ENCODE measurements at regions not wholly inside any gene's neighbourhood (a gene's known extent, or its start where the extent isn't known, plus 50 kb on each side); places are given as distances from the start of the nearest gene placed in this dataset.
"Not testable (repeated sequence)": the region's sequence is repeated elsewhere in the genome, so short reads cannot be mapped to it uniquely, and the experiment has no call there.

DNA sequence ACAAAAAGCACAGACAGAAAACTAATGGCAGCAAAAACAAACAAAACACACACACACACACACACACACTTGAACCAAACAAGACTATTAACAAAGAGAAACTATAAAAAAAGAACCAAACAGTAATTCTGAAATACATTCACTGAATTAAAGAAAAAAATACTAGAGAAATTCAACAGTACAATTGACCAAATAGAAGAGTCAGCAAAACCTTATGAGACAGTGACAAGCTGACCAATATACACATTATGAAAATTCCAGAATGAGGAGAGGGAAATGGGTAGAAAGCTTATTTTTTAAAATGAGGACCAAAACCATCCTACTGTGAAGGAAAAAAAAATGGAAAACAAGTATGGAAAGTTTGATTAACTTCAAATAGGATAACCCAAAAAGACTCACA lies 212.2 kb upstream of the BTBD3 start:
- no peak for DNase-seq (ENCODE audit: low spot score)

GRCh38 chr20:11708223-11708622 lies 209.5 kb upstream of the BTBD3 start:
- DNase-seq (ENCODE audit: low spot score) = not testable (repeated sequence)

DNA sequence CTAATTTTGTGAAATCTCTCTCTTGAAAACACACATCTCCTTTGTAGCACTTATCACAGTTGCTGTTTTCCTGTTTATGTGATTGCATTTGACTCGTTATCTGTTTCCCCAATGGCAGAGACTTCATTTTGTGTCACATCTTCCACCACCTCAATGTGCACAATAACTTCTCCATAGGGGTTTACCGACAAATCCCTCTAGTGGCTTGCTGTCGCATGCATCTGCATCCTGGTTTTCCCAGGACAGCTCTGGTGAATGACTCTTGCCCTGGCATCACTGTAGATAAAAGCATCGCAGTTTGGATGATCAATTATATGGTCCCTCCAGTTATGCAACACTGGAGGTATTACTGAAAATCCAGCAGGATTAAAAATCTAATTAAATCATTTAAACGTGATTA lies 206.5 kb upstream of the BTBD3 start:
- DNase-seq (ENCODE audit: low spot score) = peak; percentile 33

DNA sequence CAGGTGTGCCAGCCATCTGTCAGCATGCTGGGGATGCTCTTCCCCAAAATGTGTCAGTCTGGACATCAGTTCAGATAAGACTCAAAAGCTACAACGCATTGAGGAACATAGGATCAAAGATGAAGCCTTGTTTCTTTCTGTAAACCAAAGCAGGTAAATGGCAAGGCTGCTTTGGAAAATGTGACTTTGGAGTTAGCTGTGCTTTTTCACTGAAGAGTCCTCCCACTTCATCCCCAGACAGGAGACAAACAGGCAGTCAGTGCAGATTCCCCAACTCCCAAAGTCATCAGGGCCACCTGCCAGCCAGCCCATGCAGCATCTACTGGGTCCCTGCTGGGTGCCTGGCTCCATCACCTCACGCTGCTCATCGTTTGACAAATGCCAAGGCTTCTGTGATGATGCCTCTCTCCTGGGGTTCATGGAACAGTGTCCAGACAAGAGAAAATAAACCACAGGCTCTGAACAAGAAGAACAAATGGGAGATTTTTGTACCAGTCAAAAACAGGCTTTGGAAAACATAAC lies 205.0 kb upstream of the BTBD3 start:
- no peak for DNase-seq (ENCODE audit: low spot score)

- no peak for DNase-seq (ENCODE audit: low spot score)
Observed at GRCh38 chr20:11714886-11715285, 202.8 kb upstream of the BTBD3 start.

DNA sequence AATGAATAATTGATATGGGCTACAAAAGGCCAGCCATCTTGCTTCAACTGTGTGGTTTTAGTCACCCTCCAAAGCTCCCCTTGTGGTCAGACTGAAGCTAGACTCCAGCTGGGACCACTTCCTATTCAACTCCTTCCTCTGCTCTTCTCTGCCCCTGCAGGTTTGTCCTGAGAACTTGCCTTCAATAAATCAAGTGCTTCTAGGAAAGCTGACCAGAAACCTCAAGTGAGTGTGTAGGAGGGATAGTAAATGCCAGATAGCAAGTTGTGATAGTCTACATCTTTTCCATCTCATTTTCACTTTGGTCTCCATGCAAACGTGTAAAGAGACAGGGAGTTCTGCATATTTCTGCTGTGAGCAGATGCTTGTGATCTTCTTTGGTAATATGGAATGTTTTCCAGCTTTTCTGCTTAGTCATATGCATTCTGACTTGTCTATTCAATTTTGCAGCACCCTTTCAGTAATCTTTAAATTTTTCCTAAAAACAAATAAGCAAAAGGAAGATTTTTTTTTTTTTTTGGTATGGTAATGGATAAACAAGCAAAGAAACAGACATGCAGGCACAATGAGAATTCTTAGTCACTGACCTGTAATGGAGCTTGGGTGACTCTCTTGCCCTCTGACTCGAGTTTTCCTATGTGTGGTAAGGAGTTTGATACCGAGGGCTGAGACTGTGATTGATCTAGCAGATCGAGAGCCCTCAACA lies 201.3 kb upstream of the BTBD3 start:
- peak; percentile 83 for DNase-seq (ENCODE audit: low spot score)

GRCh38 chr20:11716945-11717248 lies 200.8 kb upstream of the BTBD3 start:
- no peak for DNase-seq (ENCODE audit: low spot score)

DNA sequence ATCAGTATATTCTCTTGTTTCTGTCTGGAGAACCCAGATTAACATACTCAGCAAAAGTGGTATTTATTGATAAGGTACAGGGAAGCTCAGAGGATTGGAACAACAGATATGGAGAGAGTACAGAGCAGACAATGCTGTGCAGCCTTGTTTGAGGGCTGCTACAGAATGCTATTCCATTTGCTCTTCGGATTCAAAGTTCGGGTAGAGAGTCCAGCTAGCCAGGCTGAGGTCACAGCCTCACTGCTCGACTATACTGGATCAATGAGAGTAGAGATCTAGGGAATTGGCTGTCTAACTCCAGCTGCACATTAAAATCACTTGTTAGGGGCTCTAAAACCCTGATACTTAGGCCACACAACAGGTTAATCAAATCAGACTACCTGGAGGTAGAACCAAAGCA lies 200.1 kb upstream of the BTBD3 start:
- DNase-seq (ENCODE audit: low spot score) = no peak

GRCh38 chr20:11718474-11719094 lies 199.1 kb upstream of the BTBD3 start:
- DNase-seq (ENCODE audit: low spot score) = no peak

- DNase-seq (ENCODE audit: low spot score) = no peak
Observed at GRCh38 chr20:11719153-11719552, 198.5 kb upstream of the BTBD3 start.

GRCh38 chr20:11721411-11721810 lies 196.3 kb upstream of the BTBD3 start:
- no peak for DNase-seq (ENCODE audit: low spot score)

DNA sequence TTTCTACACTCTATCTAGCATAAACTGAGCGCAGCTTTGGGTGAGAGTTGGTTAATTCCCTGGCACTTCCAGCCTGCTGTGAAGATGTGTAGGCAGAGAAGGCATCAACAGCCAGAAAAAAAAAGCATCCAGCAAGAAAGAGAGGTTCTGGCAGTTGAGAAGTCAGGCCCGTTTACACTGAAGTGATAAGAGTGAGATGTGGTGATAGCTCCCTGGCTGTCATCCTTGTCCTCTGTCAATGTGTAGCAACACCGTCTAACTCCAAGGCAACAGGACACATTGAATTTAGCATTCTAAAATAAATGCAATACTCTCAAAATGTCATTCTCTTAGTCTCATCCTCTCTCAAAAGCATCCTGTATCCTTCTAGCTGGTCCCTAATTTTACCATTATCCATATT lies 193.6 kb upstream of the BTBD3 start:
- DNase-seq (ENCODE audit: low spot score) = no peak

DNA sequence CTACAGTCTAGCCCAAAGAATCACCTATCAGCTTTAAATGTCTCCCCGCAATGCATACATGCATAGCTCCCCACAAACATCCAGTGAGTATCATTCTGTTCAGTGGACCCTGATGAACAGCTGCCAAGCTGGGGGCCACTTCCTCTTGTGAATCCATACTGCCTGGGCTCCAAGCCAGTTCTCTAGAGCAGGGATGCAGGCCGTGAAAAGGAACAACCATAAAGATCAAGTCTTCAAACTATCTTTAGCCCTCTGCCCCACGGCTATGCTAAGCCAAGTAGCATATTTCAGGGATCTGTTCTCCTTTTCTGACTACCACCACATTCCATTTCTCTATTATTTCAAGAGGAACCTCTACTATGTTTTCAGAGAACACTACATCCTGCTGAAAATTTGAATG lies 191.7 kb upstream of the BTBD3 start:
- DNase-seq (ENCODE audit: low spot score) = no peak

- no peak for DNase-seq (ENCODE audit: low spot score)
Observed at GRCh38 chr20:11727708-11728107, 190.0 kb upstream of the BTBD3 start.

GRCh38 chr20:11728937-11729336 lies 188.8 kb upstream of the BTBD3 start:
- no peak for DNase-seq (ENCODE audit: low spot score)

GRCh38 chr20:11729806-11730205 lies 187.9 kb upstream of the BTBD3 start:
- DNase-seq (ENCODE audit: low spot score) = no peak

GRCh38 chr20:11734431-11734830 lies 183.3 kb upstream of the BTBD3 start:
- DNase-seq (ENCODE audit: low spot score) = no peak

- no peak for DNase-seq (ENCODE audit: low spot score)
Observed at GRCh38 chr20:11738852-11739251, 178.8 kb upstream of the BTBD3 start.

DNA sequence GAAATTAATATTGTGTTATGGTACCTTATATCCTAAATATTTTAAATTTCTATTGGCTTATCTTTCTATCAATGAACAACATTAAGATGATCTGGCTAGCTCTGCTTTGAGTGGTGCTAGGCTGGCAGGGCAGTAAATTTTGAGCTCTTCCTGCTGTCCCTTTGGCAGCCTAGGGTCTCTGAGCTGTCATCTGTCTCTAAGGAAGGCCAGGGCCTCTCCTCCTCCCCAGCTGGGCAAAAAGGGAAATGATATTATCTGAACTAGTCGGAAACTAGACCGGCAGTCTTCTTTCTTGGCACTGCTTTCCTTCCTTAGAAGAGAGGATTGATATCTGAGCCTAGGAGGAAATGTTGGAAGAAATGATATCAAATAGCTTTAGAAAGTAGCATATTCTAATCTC lies 176.7 kb upstream of the BTBD3 start:
- no peak for DNase-seq (ENCODE audit: low spot score)

DNA sequence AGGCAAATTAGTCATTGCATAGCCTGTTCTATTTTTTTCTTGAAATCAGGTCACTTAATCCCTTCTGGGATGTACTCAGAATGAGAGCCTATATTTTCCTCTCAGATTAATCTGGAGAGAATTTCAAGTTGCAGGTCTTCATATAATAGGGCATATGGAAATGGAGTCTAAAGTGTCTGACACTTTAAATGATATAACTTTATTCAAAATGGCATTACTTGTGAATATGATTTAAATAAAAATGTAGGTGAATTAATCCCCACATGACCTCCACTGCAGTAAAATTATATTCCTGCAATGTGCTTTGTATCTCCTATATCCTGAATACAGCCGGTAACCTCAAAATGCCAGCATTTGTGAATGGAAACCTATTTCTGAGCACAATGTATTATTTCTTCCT lies 172.5 kb upstream of the BTBD3 start:
- no peak for DNase-seq (ENCODE audit: low spot score)

GRCh38 chr20:11748436-11748835 lies 169.3 kb upstream of the BTBD3 start:
- DNase-seq (ENCODE audit: low spot score) = no peak

- DNase-seq (ENCODE audit: low spot score) = no peak
Observed at GRCh38 chr20:11752336-11752735, 165.4 kb upstream of the BTBD3 start.

DNA sequence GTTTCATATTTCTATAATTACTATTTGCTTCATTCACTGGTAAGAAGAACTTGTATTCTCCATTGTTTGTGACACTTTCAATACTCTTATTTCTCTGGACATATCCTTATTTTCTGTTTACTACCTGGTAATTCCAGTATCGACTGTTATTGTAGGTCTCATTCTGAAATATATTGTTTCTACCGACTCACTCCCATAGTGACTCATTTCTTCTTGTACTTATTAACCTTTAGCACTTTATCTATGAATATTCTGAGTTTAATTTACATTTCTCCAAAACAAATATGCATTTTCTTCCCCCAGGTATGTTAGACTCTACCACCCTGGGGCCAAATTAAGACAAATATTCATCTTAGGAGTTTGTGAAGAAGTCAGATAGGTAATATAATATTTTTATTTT lies 164.5 kb upstream of the BTBD3 start:
- DNase-seq (ENCODE audit: low spot score) = no peak

DNA sequence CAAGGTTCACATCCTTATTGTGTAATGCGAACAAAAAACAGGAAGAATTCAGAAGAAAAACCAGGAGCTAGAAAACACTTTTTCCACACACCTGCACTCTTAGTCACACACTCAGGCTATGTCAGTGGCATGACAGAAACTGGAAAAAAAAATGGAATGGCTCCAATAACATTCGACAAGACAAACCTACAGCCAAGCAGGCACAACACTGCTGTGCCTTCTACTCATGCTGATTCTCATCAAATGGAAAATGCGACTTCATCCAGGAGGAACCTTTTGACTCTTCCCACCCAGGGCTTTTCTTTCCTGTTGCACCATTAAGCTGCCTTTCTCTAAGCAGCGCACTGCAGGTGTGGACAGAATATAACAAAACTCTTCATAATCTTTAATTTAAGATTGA lies 163.2 kb upstream of the BTBD3 start:
- DNase-seq (ENCODE audit: low spot score) = no peak

Data from HT-29 (cell line).